IMR-90 (cell line): ENCODE measurements at regions not wholly inside any gene's neighbourhood (a gene's known extent, or its start where the extent isn't known, plus 50 kb on each side); places are given as distances from the start of the nearest gene placed in this dataset.

Experiments used
- ATAC-seq: fragments of 200-7000 bp; cut with Tn5 transposase; 2 replicates; pipeline ENCODE4 v1.9.1; 2020; ENCODE audit warnings: low read depth, mild to moderate bottlenecking, moderate library complexity
- BruUV-seq: library from RNA; stranded (reverse); fragments of 400-500 nt; replicated peaks from 2 replicates; lab custom pipeline; 2021; lab: Mats Ljungman, UMichigan
- CTCF ChIA-PET: fragments of 300-600 bp; formaldehyde crosslinking; extraction: SDS; loops from one replicate; lab custom pipeline; 2021; ENCODE audit warnings: antibody characterized with exemption; lab: Yijun Ruan, JAX
- POLR2A ChIA-PET: fragments of 300-600 bp; sonication (Branson Sonifier 250); formaldehyde crosslinking; loops from one replicate; lab custom pipeline; 2022; ENCODE audit warnings: antibody characterized with exemption; ENCODE audit not compliant: unreplicated experiment; lab: Charles Lee
- DNase-seq: peaks from one replicate; pipeline ENCODE4 v3.0.0; 2013
- H2AFZ ChIP-seq: replicated peaks from 2 replicates; pipeline ENCODE3; 2013; ENCODE audit warnings: low read length, mild to moderate bottlenecking; ENCODE audit not compliant: poor library complexity
- H2AK5ac ChIP-seq: 2 replicates; pipeline ENCODE4 v1.6.1; 2013; ENCODE audit warnings: low read depth, low read length, inconsistent platforms
- H2AK9ac ChIP-seq: replicated peaks from 2 replicates; pipeline ENCODE3; 2013; ENCODE audit warnings: mild to moderate bottlenecking, low read depth, low read length, moderate library complexity; ENCODE audit not compliant: poor library complexity
- H2BK120ac ChIP-seq: 2 replicates; pipeline ENCODE4 v1.6.1; 2013; ENCODE audit warnings: low read depth, low read length, inconsistent platforms
- H2BK15ac ChIP-seq: 3 replicates; pipeline ENCODE4 v1.6.1; 2013; ENCODE audit warnings: low read depth, low read length, inconsistent platforms
- H2BK20ac ChIP-seq: 2 replicates; pipeline ENCODE4 v1.6.1; 2013; ENCODE audit warnings: low read depth, mild to moderate bottlenecking, inconsistent platforms, low read length, moderate library complexity
- H2BK5ac ChIP-seq: 2 replicates; pipeline ENCODE4 v1.6.1; 2013; ENCODE audit warnings: mild to moderate bottlenecking, low read depth, low read length, inconsistent platforms; ENCODE audit not compliant: poor library complexity, severe bottlenecking
- H3K14ac ChIP-seq: replicated peaks from 2 replicates; pipeline ENCODE4 v1.6.1; 2013; ENCODE audit warnings: low read depth, low read length, inconsistent platforms
- H3K18ac ChIP-seq: 2 replicates; pipeline ENCODE4 v1.6.1; 2013; ENCODE audit warnings: low read depth, low read length, control low read depth
- H3K23ac ChIP-seq: 2 replicates; pipeline ENCODE4 v1.6.1; 2013; ENCODE audit warnings: low read depth, low read length, inconsistent platforms
- H3K27ac ChIP-seq: 2 replicates; pipeline ENCODE4 v1.5.1; 2013; ENCODE audit warnings: mild to moderate bottlenecking, control low read depth, low read length; ENCODE audit not compliant: insufficient read depth
- H3K27me3 ChIP-seq: 2 replicates; pipeline ENCODE4 v1.6.1; 2013; ENCODE audit warnings: low read length; ENCODE audit not compliant: control insufficient read depth, insufficient read depth
- H3K36me3 ChIP-seq: 2 replicates; pipeline ENCODE4 v1.6.1; 2013; ENCODE audit warnings: low read length, mixed read lengths; ENCODE audit not compliant: control insufficient read depth, insufficient read depth
- H3K4ac ChIP-seq: 2 replicates; pipeline ENCODE4 v1.6.1; 2013; ENCODE audit warnings: low read depth, low read length, inconsistent platforms
- H3K4me1 ChIP-seq: 2 replicates; pipeline ENCODE4 v1.6.1; 2013; ENCODE audit warnings: low read length, mixed read lengths; ENCODE audit not compliant: control insufficient read depth, insufficient read depth
- H3K4me2 ChIP-seq: 2 replicates; pipeline ENCODE4 v1.6.1; 2013; ENCODE audit warnings: low read depth, mild to moderate bottlenecking, control low read depth, low read length, moderate library complexity
- H3K4me3 ChIP-seq: 2 replicates; pipeline ENCODE4 v1.5.1; 2013; ENCODE audit warnings: low read depth, mild to moderate bottlenecking, control low read depth, low read length, moderate library complexity; ENCODE audit not compliant: insufficient read depth
- H3K56ac ChIP-seq: 2 replicates; pipeline ENCODE4 v1.6.1; 2013; ENCODE audit warnings: low read length, inconsistent platforms; ENCODE audit not compliant: insufficient read depth; ENCODE audit errors: extremely low read depth
- H3K79me1 ChIP-seq, 2 experiments: 2 replicates each; pipeline ENCODE4 v1.6.1; 2013; ENCODE audit warnings: low read length in 2 of 2, inconsistent platforms in 1 of 2, low read depth in 1 of 2
- H3K9ac ChIP-seq: 2 replicates; pipeline ENCODE4 v1.6.1; 2013; ENCODE audit warnings: low read depth, low read length, control low read depth
- H3K9me1 ChIP-seq: 2 replicates; pipeline ENCODE4 v1.6.1; 2013; ENCODE audit warnings: low read length, inconsistent platforms; ENCODE audit not compliant: insufficient read depth
- H3K9me3 ChIP-seq: 2 replicates; pipeline ENCODE4 v1.6.1; 2013; ENCODE audit warnings: low read length; ENCODE audit not compliant: control insufficient read depth, insufficient read depth
- H4K20me1 ChIP-seq: 2 replicates; pipeline ENCODE4 v1.6.1; 2013; ENCODE audit warnings: low read length, inconsistent platforms; ENCODE audit not compliant: insufficient read depth
- H4K5ac ChIP-seq: 2 replicates; pipeline ENCODE4 v1.6.1; 2013; ENCODE audit warnings: mild to moderate bottlenecking, low read depth, low read length, control low read depth
- H4K8ac ChIP-seq, 2 experiments: 2 replicates each; pipeline ENCODE4 v1.6.1; 2013; ENCODE audit warnings: low read depth in 2 of 2, low read length in 2 of 2, control low read depth in 1 of 2, inconsistent platforms in 1 of 2
- H4K91ac ChIP-seq: 2 replicates; pipeline ENCODE4 v1.6.1; 2013; ENCODE audit warnings: low read depth, low read length, inconsistent platforms; ENCODE audit not compliant: insufficient read depth
- CHD1 ChIP-seq: IDR thresholded peaks from 2 replicates; pipeline ENCODE4 v1.6.1; 2012; ENCODE audit warnings: low read depth, low read length, improper control_type of control experiment
- MXI1 ChIP-seq: IDR thresholded peaks from 2 replicates; pipeline ENCODE4 v1.6.1; 2012; ENCODE audit warnings: low read depth, mild to moderate bottlenecking, low read length, moderate library complexity, borderline replicate concordance
- NFE2L2 ChIP-seq: fragments of 150-350 bp; IDR thresholded peaks from 2 replicates; pipeline ENCODE4 v1.6.1; 2016; ENCODE audit warnings: low read depth, mild to moderate bottlenecking, low read length
- WGBS, 2 experiments: methylation state at CpG; one replicate each; pipeline versions ENCODE4 v1.1.5 to v1.1.7; 2013; ENCODE audit warnings: missing lambda C conversion rate in 2 of 2; ENCODE audit not compliant: insufficient read length in 1 of 2; ENCODE audit errors: extremely low coverage in 2 of 2; 5-methylcytosine and 5-hydroxymethylcytosine counted together
- dilution Hi-C: fragments of 300-500 bp; cut with HindIII; formaldehyde crosslinking; loops from one replicate; pipeline ENCODE4 v1.14.3; 2018; ENCODE audit warnings: low sequenced_read_pairs; ENCODE audit not compliant: unreplicated experiment
- in situ Hi-C: fragments of 300-500 bp; cut with MboI; formaldehyde crosslinking; loops from 3 replicates; pipeline ENCODE4 v1.14.3; 2019; ENCODE audit warnings: low sequenced_read_pairs, inconsistent platforms, mixed read lengths
- intact Hi-C: fragments of 100-400 bp; cut with micrococcal nuclease; formaldehyde crosslinking; loops from 2 replicates; pipeline ENCODE4 v1.10.0; 2022
- TF ChIP-seq, protein P1 (sequence below): conservative IDR thresholded peaks from 2 replicates; pipeline ENCODE4 v1.5.1; 2012; ENCODE audit warnings: mild to moderate bottlenecking, low read depth, low read length, improper control_type of control experiment

DNA sequence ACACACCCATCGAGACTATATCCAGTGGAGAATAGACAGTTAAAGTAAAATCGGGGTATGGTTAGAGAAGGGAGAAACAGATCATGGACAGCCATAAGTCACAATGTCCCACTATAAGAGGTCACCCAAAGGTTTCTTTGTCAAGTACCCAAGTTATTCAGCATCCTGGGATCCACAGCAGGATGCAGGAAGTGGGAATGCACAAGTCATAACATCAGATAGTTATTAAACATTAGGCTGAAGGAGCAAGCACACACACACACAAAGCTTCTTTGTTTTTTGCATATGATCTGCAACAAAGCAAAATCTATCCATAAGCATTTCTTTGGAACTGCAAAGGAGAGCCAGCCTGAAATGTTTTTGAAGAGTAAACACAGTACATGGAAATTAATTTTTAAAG is 111.6 kb downstream of the NOC3L start:
- no CpG with 5 or more reads among the region's 2 CpGs for WGBS, 2 experiments
- TF ChIP-seq NFE2L2 (no peak), MXI1 (no peak), CHD1 (no peak)
- TF ChIP-seq, protein P1, sequence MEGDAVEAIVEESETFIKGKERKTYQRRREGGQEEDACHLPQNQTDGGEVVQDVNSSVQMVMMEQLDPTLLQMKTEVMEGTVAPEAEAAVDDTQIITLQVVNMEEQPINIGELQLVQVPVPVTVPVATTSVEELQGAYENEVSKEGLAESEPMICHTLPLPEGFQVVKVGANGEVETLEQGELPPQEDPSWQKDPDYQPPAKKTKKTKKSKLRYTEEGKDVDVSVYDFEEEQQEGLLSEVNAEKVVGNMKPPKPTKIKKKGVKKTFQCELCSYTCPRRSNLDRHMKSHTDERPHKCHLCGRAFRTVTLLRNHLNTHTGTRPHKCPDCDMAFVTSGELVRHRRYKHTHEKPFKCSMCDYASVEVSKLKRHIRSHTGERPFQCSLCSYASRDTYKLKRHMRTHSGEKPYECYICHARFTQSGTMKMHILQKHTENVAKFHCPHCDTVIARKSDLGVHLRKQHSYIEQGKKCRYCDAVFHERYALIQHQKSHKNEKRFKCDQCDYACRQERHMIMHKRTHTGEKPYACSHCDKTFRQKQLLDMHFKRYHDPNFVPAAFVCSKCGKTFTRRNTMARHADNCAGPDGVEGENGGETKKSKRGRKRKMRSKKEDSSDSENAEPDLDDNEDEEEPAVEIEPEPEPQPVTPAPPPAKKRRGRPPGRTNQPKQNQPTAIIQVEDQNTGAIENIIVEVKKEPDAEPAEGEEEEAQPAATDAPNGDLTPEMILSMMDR, result no peak
- H3K4me2 ChIP-seq, result no peak overlapping the region

More for the DNA sequence above, 111.6 kb downstream of the NOC3L start:
- H2BK5ac ChIP-seq, result no peak overlapping the region
- H3K36me3 ChIP-seq, result no peaks in the 10 kb centered on the region
- no peaks in the 10 kb centered on the region for H3K9me3 ChIP-seq
- no peak overlapping the region for H3K14ac ChIP-seq
- no peaks in the 10 kb centered on the region for H3K9me1 ChIP-seq
- no peak overlapping the region for H3K27ac ChIP-seq
- H2AFZ ChIP-seq, result no peak overlapping the region
- no peaks in the 10 kb centered on the region for H4K20me1 ChIP-seq
- no peaks in the 10 kb centered on the region for H3K27me3 ChIP-seq
- no peak overlapping the region for H2AK5ac ChIP-seq
- no peak overlapping the region for H2BK120ac ChIP-seq
- no peak overlapping the region for H3K4me3 ChIP-seq
- H4K8ac ChIP-seq, result no peak overlapping the region
- H3K56ac ChIP-seq, result no peak overlapping the region
- ChIA-PET POLR2A (no interaction called here), CTCF (no interaction called here)
- H3K9ac ChIP-seq, result no peak overlapping the region
- DNase-seq, result no peak
- no peak overlapping the region for H3K23ac ChIP-seq
- H4K5ac ChIP-seq, result no peak overlapping the region
- no peaks in the 10 kb centered on the region for H3K79me1 ChIP-seq
- H3K4me1 ChIP-seq, result no peaks in the 10 kb centered on the region
- in situ Hi-C loops (no loop called here), dilution Hi-C loops (no loop called here), intact Hi-C loops (no loop called here)
- no peak overlapping the region for H4K91ac ChIP-seq
- H3K18ac ChIP-seq, result no peak overlapping the region
- no TSS peak for BruUV-seq
- no peak overlapping the region for H2BK20ac ChIP-seq
- H3K4ac ChIP-seq, result no peak overlapping the region
- H2BK15ac ChIP-seq, result no peak overlapping the region
- ATAC-seq, result no peak
- no peak overlapping the region for H2AK9ac ChIP-seq
